ENCODE measurements at regions not wholly inside any gene's neighbourhood (a gene's known extent, or its start where the extent isn't known, plus 50 kb on each side); places are given as distances from the start of the nearest gene placed in this dataset.
A peak's percentile ranks its signal among the peaks of the same experiment; 100 is the strongest.
"Not testable (repeated sequence)": the region's sequence is repeated elsewhere in the genome, so short reads cannot be mapped to it uniquely, and the experiment has no call there.

DNA sequence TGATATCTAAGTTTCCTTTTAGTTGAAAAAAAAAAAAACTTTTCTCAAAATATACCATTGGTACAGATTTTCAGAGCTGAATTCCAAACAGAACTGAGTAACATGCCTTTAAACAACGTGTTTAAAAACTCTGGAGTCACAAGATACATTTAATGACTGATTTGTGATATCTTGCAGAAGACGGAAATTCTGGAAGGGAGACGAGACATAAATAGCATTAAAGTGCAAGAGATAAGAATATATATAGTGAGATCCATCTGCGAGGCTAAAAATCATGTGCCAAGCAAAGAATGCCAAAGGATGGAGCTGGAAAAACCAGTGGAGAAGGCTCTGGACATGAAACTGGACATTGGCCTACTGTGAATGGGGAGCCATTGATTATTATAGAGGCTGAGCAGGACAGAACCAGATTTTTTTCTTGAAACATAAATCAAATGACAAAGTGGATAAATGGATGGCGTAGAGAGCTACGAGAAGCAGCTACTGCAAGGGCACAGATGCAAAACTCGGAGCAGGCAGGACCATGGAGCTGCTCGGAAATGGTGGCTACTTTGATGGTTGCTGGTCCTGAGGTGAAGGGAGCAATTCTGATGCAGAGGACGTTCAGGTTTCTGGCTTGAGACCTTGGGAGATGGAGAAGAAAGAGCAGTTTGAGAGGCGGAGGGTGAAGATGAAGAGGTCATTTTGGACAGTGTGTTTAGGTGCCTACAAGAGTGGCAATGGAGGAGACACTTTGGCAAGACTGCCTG, 88.8 kb downstream of the CPN2 start:
- peaks cover 45% of the 10 kb centered on the region for H3K4me1 Mint-ChIP-seq (ENCODE audit: unreplicated experiment)
- H3K36me3 Mint-ChIP-seq: no peaks in the 10 kb centered on the region
- TF ChIP-seq CTCF (conservative IDR thresholded peaks at IDR 0.05): no peak
- H3K4me3 Mint-ChIP-seq: no peak overlapping the region
- DNase-seq (ENCODE audit: extremely low spot score, unreplicated experiment): no peak
- no peak overlapping the region for H3K27ac Mint-ChIP-seq
- peaks cover 5% of the 10 kb centered on the region for H3K27me3 Mint-ChIP-seq
- H3K9me3 Mint-ChIP-seq: no peaks in the 10 kb centered on the region

DNA sequence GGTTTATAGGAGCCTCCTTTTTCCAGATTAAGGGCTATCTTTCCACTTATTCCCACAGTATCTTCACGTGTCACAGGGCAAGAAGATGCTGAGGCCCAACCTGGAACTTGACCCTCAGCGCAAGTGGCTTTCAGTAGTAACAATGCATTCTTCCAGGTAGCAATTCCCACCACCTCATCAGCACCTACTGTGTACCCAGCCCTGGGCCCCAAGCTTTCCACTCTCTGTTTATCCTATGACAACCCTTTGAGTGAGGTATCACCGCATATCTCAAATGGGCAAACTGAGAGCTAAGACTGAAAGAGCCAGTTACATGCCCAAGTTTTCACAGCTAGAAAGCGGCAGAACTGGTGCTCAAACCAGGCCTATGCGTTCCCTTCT, 88.2 kb downstream of the CPN2 start:
- H3K27ac Mint-ChIP-seq: no peak overlapping the region
- peaks cover 5% of the 10 kb centered on the region for H3K27me3 Mint-ChIP-seq
- peaks cover 50% of the 10 kb centered on the region for H3K4me1 Mint-ChIP-seq (ENCODE audit: unreplicated experiment)
- H3K9me3 Mint-ChIP-seq: no peaks in the 10 kb centered on the region
- no peak for TF ChIP-seq CTCF (conservative IDR thresholded peaks at IDR 0.05)
- no peaks in the 10 kb centered on the region for H3K36me3 Mint-ChIP-seq
- DNase-seq (ENCODE audit: extremely low spot score, unreplicated experiment): no peak
- no peak overlapping the region for H3K4me3 Mint-ChIP-seq

DNA sequence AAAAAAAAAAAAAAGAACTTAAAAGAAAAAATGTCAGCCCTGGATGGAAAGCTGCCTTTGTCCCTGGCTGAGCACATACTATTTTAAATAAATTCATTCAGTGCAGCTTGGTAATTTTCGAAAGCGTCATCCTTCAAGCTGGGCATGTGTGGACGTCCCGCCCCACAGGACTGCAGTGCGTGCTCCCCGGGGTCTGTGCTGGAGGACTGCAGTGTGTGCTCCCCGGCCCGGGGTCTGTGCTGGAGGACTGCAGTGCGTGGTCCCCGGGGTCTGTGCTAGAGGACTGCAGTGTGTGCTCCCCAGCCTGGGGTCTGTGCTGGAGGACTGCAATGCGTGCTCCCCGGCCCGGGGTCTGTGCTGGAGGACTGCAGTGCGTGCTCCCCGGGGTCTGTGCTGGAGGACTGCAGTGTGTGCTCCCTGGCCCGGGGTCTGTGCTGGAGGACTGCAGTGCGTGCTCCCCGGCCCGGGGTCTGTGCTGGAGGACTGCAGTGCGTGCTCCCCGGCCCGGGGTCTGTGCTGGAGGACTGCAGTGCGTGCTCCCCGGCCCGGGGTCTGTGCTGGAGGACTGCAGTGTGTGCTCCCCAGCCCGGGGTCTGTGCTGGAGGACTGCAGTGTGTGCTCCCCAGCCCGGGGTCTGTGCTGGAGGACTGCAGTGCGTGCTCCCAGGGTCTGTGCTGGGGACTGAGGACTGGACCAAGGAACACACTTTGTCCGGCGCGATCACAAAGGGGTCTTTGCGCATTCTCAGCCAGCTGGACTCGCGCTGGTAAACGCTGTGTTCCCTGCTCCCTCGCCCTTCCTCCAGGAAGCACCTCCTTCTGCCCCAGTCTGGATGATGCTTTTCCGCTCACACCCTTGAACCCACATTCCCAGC, 86.3 kb downstream of the CPN2 start:
- not testable (repeated sequence) for H3K4me3 Mint-ChIP-seq; DNase-seq (ENCODE audit: extremely low spot score, unreplicated experiment); H3K9me3 Mint-ChIP-seq; H3K27ac Mint-ChIP-seq; H3K27me3 Mint-ChIP-seq; H3K36me3 Mint-ChIP-seq
- H3K4me1 Mint-ChIP-seq (ENCODE audit: unreplicated experiment): peaks cover 50% of the 10 kb centered on the region

DNA sequence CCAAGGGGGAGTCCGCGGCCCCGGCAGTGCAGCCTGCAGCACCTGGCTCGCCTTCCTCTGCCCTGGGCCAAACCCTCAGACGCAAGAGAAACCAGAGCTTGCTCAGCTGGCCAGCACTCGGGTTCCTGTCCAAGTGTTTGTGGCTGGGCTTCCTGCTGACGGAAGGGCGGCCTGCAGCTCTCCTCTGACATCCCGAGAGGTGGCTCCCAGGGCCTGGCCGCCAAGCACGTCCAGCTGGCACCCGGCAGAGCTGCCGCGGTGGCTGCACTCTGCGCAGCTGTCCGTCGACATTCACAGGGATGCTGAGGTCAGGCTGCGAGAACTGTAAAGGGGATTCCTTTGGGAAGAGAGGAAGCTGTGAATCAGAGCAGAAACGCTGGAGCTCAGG, 85.6 kb downstream of the CPN2 start:
- no peaks in the 10 kb centered on the region for H3K27me3 Mint-ChIP-seq
- H3K9me3 Mint-ChIP-seq: no peaks in the 10 kb centered on the region
- H3K4me1 Mint-ChIP-seq (ENCODE audit: unreplicated experiment): peaks cover 46% of the 10 kb centered on the region
- no peak overlapping the region for H3K4me3 Mint-ChIP-seq
- no peak for TF ChIP-seq CTCF (conservative IDR thresholded peaks at IDR 0.05)
- no peak for DNase-seq (ENCODE audit: extremely low spot score, unreplicated experiment)
- H3K36me3 Mint-ChIP-seq: no peaks in the 10 kb centered on the region
- no peak overlapping the region for H3K27ac Mint-ChIP-seq

- H3K27ac Mint-ChIP-seq: no peak overlapping the region
- no peaks in the 10 kb centered on the region for H3K27me3 Mint-ChIP-seq
- peaks cover 42% of the 10 kb centered on the region for H3K4me1 Mint-ChIP-seq (ENCODE audit: unreplicated experiment)
- H3K4me3 Mint-ChIP-seq: no peak overlapping the region
- H3K36me3 Mint-ChIP-seq: no peaks in the 10 kb centered on the region
- peak; percentile 31 for DNase-seq (ENCODE audit: extremely low spot score, unreplicated experiment)
- H3K9me3 Mint-ChIP-seq: no peaks in the 10 kb centered on the region
- no peak for TF ChIP-seq CTCF (conservative IDR thresholded peaks at IDR 0.05)
Observed at GRCh38 chr3:194265996-194266964, 84.8 kb downstream of the CPN2 start.

Measured in type B pancreatic cell (in vitro differentiated cells).